GM12873 (cell line): ENCODE measurements at regions not wholly inside any gene's neighbourhood (a gene's known extent, or its start where the extent isn't known, plus 50 kb on each side); places are given as distances from the start of the nearest gene placed in this dataset.

ENCODE experiments used
- TF ChIP-seq, protein P1 (sequence below): IDR thresholded peaks from 2 replicates; pipeline ENCODE4 v1.5.1; 2012; ENCODE audit warnings: low read depth, mild to moderate bottlenecking, moderate library complexity, low read length, control low read depth; ENCODE audit not compliant: insufficient read depth; ENCODE audit errors: missing control alignments

- TF ChIP-seq, protein P1, sequence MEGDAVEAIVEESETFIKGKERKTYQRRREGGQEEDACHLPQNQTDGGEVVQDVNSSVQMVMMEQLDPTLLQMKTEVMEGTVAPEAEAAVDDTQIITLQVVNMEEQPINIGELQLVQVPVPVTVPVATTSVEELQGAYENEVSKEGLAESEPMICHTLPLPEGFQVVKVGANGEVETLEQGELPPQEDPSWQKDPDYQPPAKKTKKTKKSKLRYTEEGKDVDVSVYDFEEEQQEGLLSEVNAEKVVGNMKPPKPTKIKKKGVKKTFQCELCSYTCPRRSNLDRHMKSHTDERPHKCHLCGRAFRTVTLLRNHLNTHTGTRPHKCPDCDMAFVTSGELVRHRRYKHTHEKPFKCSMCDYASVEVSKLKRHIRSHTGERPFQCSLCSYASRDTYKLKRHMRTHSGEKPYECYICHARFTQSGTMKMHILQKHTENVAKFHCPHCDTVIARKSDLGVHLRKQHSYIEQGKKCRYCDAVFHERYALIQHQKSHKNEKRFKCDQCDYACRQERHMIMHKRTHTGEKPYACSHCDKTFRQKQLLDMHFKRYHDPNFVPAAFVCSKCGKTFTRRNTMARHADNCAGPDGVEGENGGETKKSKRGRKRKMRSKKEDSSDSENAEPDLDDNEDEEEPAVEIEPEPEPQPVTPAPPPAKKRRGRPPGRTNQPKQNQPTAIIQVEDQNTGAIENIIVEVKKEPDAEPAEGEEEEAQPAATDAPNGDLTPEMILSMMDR: no peak
Measured at GRCh38 chrX:13103914-13104274, 59.5 kb upstream of the FAM9C start.

DNA sequence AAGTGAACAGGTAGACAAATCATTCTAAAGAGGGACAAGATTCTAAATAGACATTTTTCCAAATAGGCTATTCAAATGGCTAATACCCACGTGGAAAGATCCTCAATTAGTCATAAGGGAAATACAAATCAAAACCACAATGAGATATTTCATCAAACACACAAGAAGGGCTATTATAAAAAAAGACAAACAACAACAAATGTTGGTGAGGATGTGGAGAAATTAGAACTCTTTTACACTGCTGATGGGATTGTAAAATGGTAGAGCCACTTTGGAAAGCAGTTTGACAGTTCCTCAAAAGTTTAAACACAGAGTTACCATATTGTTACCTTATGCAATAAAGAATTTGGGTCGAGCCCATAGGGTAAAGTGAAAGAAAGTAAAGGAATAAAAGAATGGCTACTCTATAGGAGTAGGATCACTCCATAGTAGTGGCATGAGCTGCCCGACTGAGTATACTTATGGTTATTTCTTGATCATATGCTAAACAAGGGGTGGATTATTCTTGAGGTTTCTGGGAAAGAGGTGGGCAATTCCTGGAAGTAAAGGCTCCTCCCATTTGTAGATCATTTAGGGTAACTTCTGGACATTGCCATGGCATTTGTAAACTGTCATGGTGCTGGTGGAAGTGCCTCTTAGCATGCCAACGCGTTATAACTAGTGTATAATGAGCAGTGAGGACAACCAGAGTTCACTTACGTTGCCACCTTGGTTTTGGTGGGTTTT lies 58.9 kb upstream of the FAM9C start:
- TF ChIP-seq, protein P1: no peak

DNA sequence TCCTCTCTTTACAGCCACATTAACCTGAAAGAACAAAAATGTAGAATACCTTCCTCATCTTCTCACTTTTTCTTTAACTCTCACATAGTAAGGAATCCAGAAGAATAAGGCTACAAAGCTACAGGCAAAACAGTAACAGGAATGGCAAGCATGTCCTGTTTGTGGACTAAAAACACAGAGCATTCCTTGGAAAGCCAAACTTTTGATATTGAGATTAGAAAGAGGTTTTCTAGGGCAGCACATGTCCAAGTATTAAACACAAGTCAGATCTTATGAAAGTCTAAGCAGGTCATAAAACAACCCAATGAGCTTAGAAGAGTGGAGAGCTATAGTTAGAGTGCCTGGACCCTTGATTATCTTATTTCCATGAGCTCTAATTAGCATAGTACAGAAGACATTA lies 58.2 kb upstream of the FAM9C start:
- TF ChIP-seq, protein P1: no peak

GRCh38 chrX:13101441-13102139 lies 57.2 kb upstream of the FAM9C start:
- TF ChIP-seq, protein P1: no peak

DNA sequence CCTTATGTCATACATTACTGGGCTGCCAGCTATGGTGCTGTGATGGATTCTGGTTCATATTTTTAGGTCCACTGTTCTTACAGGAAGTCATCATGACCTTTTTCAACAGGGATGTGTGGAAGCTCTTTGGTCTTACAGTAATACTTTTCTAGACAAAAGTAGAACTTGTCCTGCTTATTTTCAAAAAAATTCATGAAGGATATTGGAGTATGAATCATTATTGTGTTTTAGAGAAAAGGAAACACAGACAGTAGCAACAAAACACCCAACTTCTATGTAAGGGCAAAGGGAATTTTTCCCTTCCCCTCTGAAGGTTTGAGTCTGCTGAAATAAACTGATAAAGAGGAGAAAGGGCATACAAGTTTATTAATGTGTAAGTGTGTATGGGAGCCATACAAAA lies 54.7 kb upstream of the FAM9C start:
- TF ChIP-seq, protein P1: no peak

GRCh38 chrX:13096728-13097127 lies 52.3 kb upstream of the FAM9C start:
- TF ChIP-seq, protein P1: no peak

- TF ChIP-seq, protein P1: no peak
Measured at GRCh38 chrX:13094828-13095341, 50.5 kb upstream of the FAM9C start.
